Body of pancreas (tissue), 4 donors: ENCODE measurements at regions not wholly inside any gene's neighbourhood (a gene's known extent, or its start where the extent isn't known, plus 50 kb on each side); places are given as distances from the start of the nearest gene placed in this dataset.

ENCODE experiments used
- ATAC-seq: fragments of 150-250 bp; one replicate; pipeline ENCODE4 v1.9.1; 2016
- DNase-seq, 4 donors: peaks; one replicate each; pipeline ENCODE4 v3.0.0-alpha.2; 2019
- H3K27ac ChIP-seq, 4 donors: fragments of 200-600 bp; sonication (generic); 1 replicate in 3 of 4; 2 replicates in 1 of 4; pipeline versions ENCODE4 v1.5.1 to v1.6.1; 2016 to 2019; ENCODE audit warnings: mild to moderate bottlenecking in 1 of 4, mixed read lengths in 1 of 4, moderate library complexity in 1 of 4
- H3K27me3 ChIP-seq, 2 donors: fragments of 200-600 bp; sonication (generic); one replicate each; pipeline ENCODE4 v1.6.0; 2016; ENCODE audit warnings: mild to moderate bottlenecking in 1 of 2
- H3K36me3 ChIP-seq, 2 donors: fragments of 200-600 bp; sonication (generic); replicated peaks in 1 of 2; 2 replicates each; pipeline ENCODE4 v1.5.1; 2016; ENCODE audit warnings: low read depth in 2 of 2; ENCODE audit not compliant: insufficient read depth in 1 of 2
- H3K4me1 ChIP-seq: fragments of 200-600 bp; sonication (generic); one replicate; pipeline ENCODE4 v1.6.0; 2016
- H3K4me3 ChIP-seq, 2 donors: fragments of 200-600 bp; sonication (generic); 1 replicate in 1 of 2; 2 replicates in 1 of 2; pipeline ENCODE4 v1.5.1; 2016 to 2019
- H3K9me3 ChIP-seq, 3 donors: fragments of 200-600 bp; sonication (generic); 1 replicate in 2 of 3; 2 replicates in 1 of 3; pipeline ENCODE4 v1.5.1; 2016
- CTCF ChIP-seq, 7 experiments: fragments of 450-650 bp in 4 of 7; fragments of 200-600 bp in 3 of 7; sonication (generic) in 3 of 7; IDR thresholded peaks; one replicate each; pipeline ENCODE4 v1.5.1; 2016 to 2019; ENCODE audit warnings: antibody characterized with exemption in 7 of 7
- POLR2A ChIP-seq, 3 donors: fragments of 450-650 bp; IDR thresholded peaks; one replicate each; pipeline ENCODE4 v1.6.1; 2016; ENCODE audit warnings: antibody characterized with exemption in 3 of 3, mild to moderate bottlenecking in 2 of 3
- WGBS, 2 donors: methylation state at CpG; one replicate each; pipeline ENCODE4 v1.1.5; 2017; 5-methylcytosine and 5-hydroxymethylcytosine counted together
- intact Hi-C: fragments of 100-400 bp; cut with DNase I; formaldehyde crosslinking; loops from one replicate; pipeline ENCODE4 v1.15.1; 2023

GRCh38 chr20:55038684-55039083 is 563.3 kb downstream of the DOK5 start:
- H3K27ac ChIP-seq, result no peak overlapping the region
- H3K36me3 ChIP-seq, result no peaks in the 10 kb centered on the region
- no peaks in the 10 kb centered on the region for H3K4me1 ChIP-seq
- intact Hi-C loops, result no loop called here
- H3K9me3 ChIP-seq, result no peaks in the 10 kb centered on the region
- no peaks in the 10 kb centered on the region for H3K27me3 ChIP-seq
- no peak overlapping the region for H3K4me3 ChIP-seq
- TF ChIP-seq CTCF (IDR thresholded peaks at IDR 0.05), result no peak
- TF ChIP-seq POLR2A (IDR thresholded peaks at IDR 0.05), result no peak
- ATAC-seq, result no peak
- no peak for DNase-seq

GRCh38 chr20:55031971-55032370 is 556.6 kb downstream of the DOK5 start:
- no peaks in the 10 kb centered on the region for H3K9me3 ChIP-seq
- H3K27me3 ChIP-seq, result no peaks in the 10 kb centered on the region
- intact Hi-C loops, result no loop called here
- no peak for ATAC-seq
- TF ChIP-seq CTCF (IDR thresholded peaks at IDR 0.05), result no peak
- TF ChIP-seq POLR2A (IDR thresholded peaks at IDR 0.05), result no peak
- DNase-seq, result no peak
- H3K36me3 ChIP-seq, result no peaks in the 10 kb centered on the region
- H3K27ac ChIP-seq, result no peak overlapping the region
- no peaks in the 10 kb centered on the region for H3K4me1 ChIP-seq
- H3K4me3 ChIP-seq, result no peak overlapping the region

DNA sequence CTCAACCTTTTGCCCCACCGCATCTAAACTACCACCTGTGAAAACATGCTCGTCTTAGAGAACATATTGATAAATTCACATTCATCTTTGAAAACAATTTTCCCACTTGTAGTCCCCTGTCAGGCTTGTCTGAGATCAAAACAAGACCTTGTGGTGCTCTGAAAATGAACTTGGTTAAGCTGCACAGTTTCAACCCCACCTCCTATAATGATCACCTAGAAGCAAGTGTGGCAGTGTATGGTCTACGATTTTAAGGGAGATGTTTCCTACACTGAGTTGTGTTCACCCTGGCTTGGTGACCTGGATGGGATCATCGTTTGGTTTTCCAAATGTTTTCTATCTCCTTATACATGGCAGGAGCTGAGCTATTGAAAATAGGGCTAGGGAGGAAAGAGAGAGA is 539.4 kb downstream of the DOK5 start:
- no peak for DNase-seq
- Histone ChIP-seq H3K36me3 (no peaks in the 10 kb centered on the region), H3K9me3 (no peaks in the 10 kb centered on the region), H3K27ac (no peak overlapping the region), H3K27me3 (no peaks in the 10 kb centered on the region), H3K4me3 (no peak overlapping the region), H3K4me1 (no peaks in the 10 kb centered on the region)
- 34 to 41% methylated on average over 4 of the region's 4 CpGs for WGBS, 2 donors
- intact Hi-C loops, result no loop called here
- TF ChIP-seq POLR2A (IDR thresholded peaks at IDR 0.05), result no peak
- TF ChIP-seq CTCF (IDR thresholded peaks at IDR 0.05), result no peak
- ATAC-seq, result no peak

GRCh38 chr20:55010761-55011160 is 535.4 kb downstream of the DOK5 start:
- no peak for ATAC-seq
- Histone ChIP-seq H3K27ac (no peak overlapping the region), H3K4me3 (no peak overlapping the region), H3K27me3 (no peaks in the 10 kb centered on the region), H3K9me3 (no peaks in the 10 kb centered on the region), H3K4me1 (no peaks in the 10 kb centered on the region), H3K36me3 (no peaks in the 10 kb centered on the region)
- intact Hi-C loops, result no loop called here
- WGBS, 2 donors, result 95 to 97% methylated on average over 1 of the region's 1 CpG
- TF ChIP-seq CTCF (IDR thresholded peaks at IDR 0.05) (no peak), POLR2A (IDR thresholded peaks at IDR 0.05) (no peak)
- DNase-seq, result no peak

DNA sequence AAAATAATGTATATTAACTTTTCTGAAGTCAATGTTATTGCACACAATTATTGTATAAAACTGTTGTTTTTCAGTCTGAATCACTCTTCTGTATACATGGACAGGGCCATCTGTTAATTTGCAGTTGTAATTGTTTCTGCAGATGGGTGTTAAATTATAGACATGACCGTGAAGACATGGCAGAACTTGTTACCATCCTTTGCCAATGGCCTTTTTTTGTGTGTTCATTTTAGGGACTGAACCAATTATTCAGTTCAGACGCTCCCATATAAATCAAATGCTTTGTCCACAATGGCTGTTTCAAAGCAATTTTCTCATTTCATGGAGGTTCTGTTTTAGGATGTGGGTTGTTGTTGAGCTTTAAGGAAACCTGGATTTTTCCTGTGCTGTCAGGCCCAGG is 533.7 kb downstream of the DOK5 start:
- Histone ChIP-seq H3K4me3 (no peak overlapping the region), H3K27me3 (no peaks in the 10 kb centered on the region), H3K4me1 (no peaks in the 10 kb centered on the region), H3K36me3 (no peaks in the 10 kb centered on the region), H3K27ac (no peak overlapping the region), H3K9me3 (no peaks in the 10 kb centered on the region)
- intact Hi-C loops, result no loop called here
- TF ChIP-seq CTCF (IDR thresholded peaks at IDR 0.05) (no peak), POLR2A (IDR thresholded peaks at IDR 0.05) (no peak)
- DNase-seq, result no peak
- ATAC-seq, result no peak
- 82 to 89% methylated on average over 2 of the region's 2 CpGs for WGBS, 2 donors
